Neural progenitor cell (in vitro differentiated cells): ENCODE measurements at regions not wholly inside any gene's neighbourhood (a gene's known extent, or its start where the extent isn't known, plus 50 kb on each side); places are given as distances from the start of the nearest gene placed in this dataset.

ENCODE experiments used
- DNase-seq: peaks from one replicate; pipeline ENCODE4 v3.0.0-alpha.2; 2016; ENCODE audit warnings: low spot score
- H2AFZ ChIP-seq: fragments of 200-600 bp; sonication (generic); replicated peaks from 2 replicates; pipeline ENCODE4 v1.6.1; 2016; ENCODE audit warnings: antibody characterized with exemption
- H3F3A ChIP-seq: fragments of 200-600 bp; sonication (generic); 2 replicates; pipeline ENCODE4 v1.6.1; 2016; ENCODE audit warnings: antibody characterized with exemption, low read depth
- H3K27ac ChIP-seq: fragments of 200-600 bp; sonication (generic); 2 replicates; pipeline ENCODE4 v1.5.1; 2016; ENCODE audit warnings: mild to moderate bottlenecking
- H3K27me3 ChIP-seq: fragments of 200-600 bp; sonication (generic); 2 replicates; pipeline ENCODE4 v1.6.1; 2016; ENCODE audit warnings: mild to moderate bottlenecking, moderate library complexity
- H3K36me3 ChIP-seq: fragments of 200-600 bp; sonication (generic); 2 replicates; pipeline ENCODE4 v1.5.1; 2016
- H3K4me1 ChIP-seq: fragments of 200-600 bp; sonication (generic); 2 replicates; pipeline ENCODE4 v1.6.1; 2016; ENCODE audit warnings: mixed run types
- H3K4me2 ChIP-seq: fragments of 200-600 bp; sonication (generic); 2 replicates; pipeline ENCODE4 v1.6.1; 2016
- H3K4me3 ChIP-seq: fragments of 200-600 bp; sonication (generic); 2 replicates; pipeline ENCODE4 v1.5.1; 2016
- H3K79me2 ChIP-seq: fragments of 200-600 bp; sonication (generic); 2 replicates; pipeline ENCODE4 v1.6.1; 2016; ENCODE audit warnings: low read depth
- H3K9ac ChIP-seq: fragments of 200-600 bp; sonication (generic); 2 replicates; pipeline ENCODE4 v1.6.1; 2016
- H3K9me3 ChIP-seq: fragments of 200-600 bp; sonication (generic); 2 replicates; pipeline ENCODE4 v1.5.1; 2016; ENCODE audit warnings: low read depth
- H4K20me1 ChIP-seq: fragments of 200-600 bp; sonication (generic); 2 replicates; pipeline ENCODE4 v1.6.1; 2016; ENCODE audit warnings: low read depth
- H3K27ac Mint-ChIP-seq: 3 replicates; pipeline ENCODE4 v1.8.0; 2021; ENCODE audit warnings: mixed read lengths
- H3K27me3 Mint-ChIP-seq: 2 replicates; pipeline ENCODE4 v1.8.0; 2022; ENCODE audit warnings: low read depth, mild to moderate bottlenecking, inconsistent platforms, moderate library complexity, mixed read lengths; ENCODE audit not compliant: insufficient read depth
- H3K36me3 Mint-ChIP-seq: 3 replicates; pipeline ENCODE4 v1.8.0; 2021; ENCODE audit warnings: mixed read lengths
- H3K4me1 Mint-ChIP-seq: 3 replicates; pipeline ENCODE4 v1.8.0; 2021; ENCODE audit warnings: mixed read lengths
- H3K4me3 Mint-ChIP-seq: 3 replicates; pipeline ENCODE4 v1.8.0; 2021; ENCODE audit warnings: mild to moderate bottlenecking, moderate library complexity, mixed read lengths
- H3K9me3 Mint-ChIP-seq: 3 replicates; pipeline ENCODE4 v1.8.0; 2020; ENCODE audit warnings: mixed read lengths
- EZH2 ChIP-seq: fragments of 200-600 bp; sonication (generic); IDR thresholded peaks from 2 replicates; pipeline ENCODE4 v1.6.1; 2017; ENCODE audit warnings: antibody characterized with exemption, mild to moderate bottlenecking, moderate library complexity
- EZH2phosphoT487 ChIP-seq: fragments of 200-600 bp; sonication (generic); IDR thresholded peaks from 2 replicates; pipeline ENCODE4 v1.6.1; 2017; ENCODE audit warnings: antibody characterized with exemption
- TF ChIP-seq, protein P1 (sequence below): fragments of 200-600 bp; sonication (generic); IDR thresholded peaks from 2 replicates; pipeline ENCODE4 v1.5.1; 2017; ENCODE audit warnings: antibody characterized with exemption, mild to moderate bottlenecking

DNA sequence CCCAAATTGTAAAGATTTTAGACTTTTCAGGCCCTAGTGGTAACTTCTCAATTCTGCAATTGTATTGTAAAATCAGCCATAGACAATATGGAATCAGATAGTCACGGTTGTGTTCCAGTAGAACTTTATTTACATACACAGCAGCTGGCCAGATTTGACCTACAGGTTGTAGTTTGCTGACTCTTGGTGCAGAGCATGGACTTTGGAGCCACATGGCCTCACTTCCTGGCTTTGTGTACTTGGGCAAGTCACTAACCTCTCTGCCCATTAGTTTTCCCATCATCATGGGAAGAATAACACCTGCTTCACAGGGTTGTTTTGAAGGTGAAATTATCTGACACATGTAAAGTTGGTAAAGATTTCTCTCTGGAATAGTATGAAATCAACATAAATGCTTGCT is 147.6 kb downstream of the TMEM200C start:
- no peaks in the 10 kb centered on the region for H3K9me3 Mint-ChIP-seq
- no peaks in the 10 kb centered on the region for H3K36me3 ChIP-seq
- no peak overlapping the region for H3K4me2 ChIP-seq
- H3K27ac Mint-ChIP-seq, result no peak overlapping the region
- H3K27ac ChIP-seq, result no peak overlapping the region
- TF ChIP-seq, protein P1, sequence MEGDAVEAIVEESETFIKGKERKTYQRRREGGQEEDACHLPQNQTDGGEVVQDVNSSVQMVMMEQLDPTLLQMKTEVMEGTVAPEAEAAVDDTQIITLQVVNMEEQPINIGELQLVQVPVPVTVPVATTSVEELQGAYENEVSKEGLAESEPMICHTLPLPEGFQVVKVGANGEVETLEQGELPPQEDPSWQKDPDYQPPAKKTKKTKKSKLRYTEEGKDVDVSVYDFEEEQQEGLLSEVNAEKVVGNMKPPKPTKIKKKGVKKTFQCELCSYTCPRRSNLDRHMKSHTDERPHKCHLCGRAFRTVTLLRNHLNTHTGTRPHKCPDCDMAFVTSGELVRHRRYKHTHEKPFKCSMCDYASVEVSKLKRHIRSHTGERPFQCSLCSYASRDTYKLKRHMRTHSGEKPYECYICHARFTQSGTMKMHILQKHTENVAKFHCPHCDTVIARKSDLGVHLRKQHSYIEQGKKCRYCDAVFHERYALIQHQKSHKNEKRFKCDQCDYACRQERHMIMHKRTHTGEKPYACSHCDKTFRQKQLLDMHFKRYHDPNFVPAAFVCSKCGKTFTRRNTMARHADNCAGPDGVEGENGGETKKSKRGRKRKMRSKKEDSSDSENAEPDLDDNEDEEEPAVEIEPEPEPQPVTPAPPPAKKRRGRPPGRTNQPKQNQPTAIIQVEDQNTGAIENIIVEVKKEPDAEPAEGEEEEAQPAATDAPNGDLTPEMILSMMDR, result no peak
- TF ChIP-seq EZH2, result no peak
- TF ChIP-seq EZH2phosphoT487, result no peak
- peaks cover 7% of the 10 kb centered on the region for H3K4me1 Mint-ChIP-seq
- H3K4me1 ChIP-seq, result no peaks in the 10 kb centered on the region
- no peak overlapping the region for H3K9ac ChIP-seq
- H2AFZ ChIP-seq, result no peak overlapping the region
- no peaks in the 10 kb centered on the region for H4K20me1 ChIP-seq
- no peak overlapping the region for H3K4me3 ChIP-seq
- H3K27me3 ChIP-seq, result no peaks in the 10 kb centered on the region
- H3K36me3 Mint-ChIP-seq, result no peaks in the 10 kb centered on the region
- no peaks in the 10 kb centered on the region for H3K9me3 ChIP-seq
- H3K79me2 ChIP-seq, result no peaks in the 10 kb centered on the region
- no peaks in the 10 kb centered on the region for H3K27me3 Mint-ChIP-seq
- no peaks in the 10 kb centered on the region for H3F3A ChIP-seq
- H3K4me3 Mint-ChIP-seq, result no peak overlapping the region
- DNase-seq, result no peak

DNA sequence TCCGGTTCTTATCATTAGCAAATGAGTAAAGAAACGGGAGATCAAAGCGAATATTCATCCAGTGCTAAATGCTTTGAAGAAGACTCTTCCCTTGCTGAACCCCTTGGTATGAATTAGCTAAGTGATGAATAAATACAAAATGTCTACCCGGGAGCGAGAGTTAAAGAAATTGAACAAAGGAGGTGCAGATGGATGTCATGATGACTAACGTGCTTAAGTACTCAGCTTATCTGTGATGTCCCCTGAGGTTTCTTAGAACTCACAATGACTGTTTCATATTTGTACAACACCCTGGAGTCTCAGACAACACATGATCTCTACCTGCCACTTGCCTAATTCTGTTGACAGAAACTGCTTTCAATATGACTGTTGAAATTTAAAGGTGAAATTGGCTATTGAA is 148.5 kb downstream of the TMEM200C start:
- Mint-ChIP-seq H3K4me1 (peaks cover 7% of the 10 kb centered on the region), H3K9me3 (no peaks in the 10 kb centered on the region), H3K27ac (no peak overlapping the region), H3K27me3 (no peaks in the 10 kb centered on the region), H3K4me3 (no peak overlapping the region), H3K36me3 (no peaks in the 10 kb centered on the region)
- Histone ChIP-seq H3K9ac (no peak overlapping the region), H3K4me3 (no peak overlapping the region), H3F3A (no peaks in the 10 kb centered on the region), H3K4me1 (no peaks in the 10 kb centered on the region), H3K27me3 (no peaks in the 10 kb centered on the region), H3K27ac (no peak overlapping the region), H2AFZ (no peak overlapping the region), H3K79me2 (no peaks in the 10 kb centered on the region), H3K9me3 (no peaks in the 10 kb centered on the region), H3K36me3 (no peaks in the 10 kb centered on the region), H3K4me2 (no peak overlapping the region), H4K20me1 (no peaks in the 10 kb centered on the region)
- TF ChIP-seq EZH2phosphoT487 (no peak), EZH2 (no peak)
- TF ChIP-seq, protein P1, result no peak
- DNase-seq, result no peak

DNA sequence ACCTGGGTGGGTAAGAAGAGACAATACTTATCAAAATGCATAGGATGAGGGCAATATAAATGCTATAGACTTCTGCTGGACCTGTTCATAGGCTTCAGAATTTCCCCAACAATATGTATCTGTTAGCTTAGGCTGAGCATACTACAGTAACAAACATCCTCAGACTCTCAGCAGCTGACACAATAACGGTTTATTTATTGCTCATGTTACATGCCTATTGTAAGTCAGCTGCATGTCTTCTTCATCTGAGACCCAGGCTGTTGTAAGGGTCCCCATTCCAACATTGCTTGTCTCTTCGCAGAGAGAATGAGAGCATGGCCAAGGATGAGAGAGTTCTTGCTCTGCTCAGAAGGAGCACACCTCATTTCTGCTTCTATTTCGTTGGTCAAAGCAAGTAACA is 150.7 kb downstream of the TMEM200C start:
- Histone ChIP-seq H3K36me3 (no peaks in the 10 kb centered on the region), H3K9me3 (no peaks in the 10 kb centered on the region), H2AFZ (no peak overlapping the region), H3F3A (no peaks in the 10 kb centered on the region), H3K27me3 (no peaks in the 10 kb centered on the region), H4K20me1 (no peaks in the 10 kb centered on the region), H3K27ac (no peak overlapping the region), H3K4me3 (no peak overlapping the region), H3K79me2 (no peaks in the 10 kb centered on the region), H3K9ac (no peak overlapping the region), H3K4me2 (no peak overlapping the region), H3K4me1 (no peaks in the 10 kb centered on the region)
- no peaks in the 10 kb centered on the region for H3K36me3 Mint-ChIP-seq
- H3K27me3 Mint-ChIP-seq, result no peaks in the 10 kb centered on the region
- DNase-seq, result no peak
- H3K9me3 Mint-ChIP-seq, result no peaks in the 10 kb centered on the region
- no peak overlapping the region for H3K4me3 Mint-ChIP-seq
- H3K27ac Mint-ChIP-seq, result no peak overlapping the region
- TF ChIP-seq EZH2phosphoT487 (no peak), EZH2 (no peak)
- TF ChIP-seq, protein P1, result no peak
- peaks cover 7% of the 10 kb centered on the region for H3K4me1 Mint-ChIP-seq

DNA sequence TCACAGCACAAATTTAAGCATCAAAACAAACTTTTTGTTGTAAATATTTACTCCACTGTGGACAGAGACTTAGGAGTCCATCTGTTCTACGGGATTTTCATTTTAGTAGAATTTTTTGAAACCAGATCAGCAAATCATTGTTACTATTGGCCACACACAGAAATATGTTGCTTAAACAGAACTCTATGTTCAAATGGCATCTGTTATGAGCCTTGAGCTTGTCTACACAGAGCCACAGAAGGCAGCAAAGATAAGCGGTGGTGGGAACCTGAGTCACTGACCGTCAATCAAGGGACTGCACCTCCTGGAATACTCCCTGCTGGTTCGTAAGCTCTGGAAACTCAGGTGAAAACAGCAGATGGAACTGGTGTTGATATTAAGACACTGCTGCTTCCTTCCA is 156.8 kb downstream of the TMEM200C start:
- H3K4me2 ChIP-seq, result no peak overlapping the region
- Mint-ChIP-seq H3K36me3 (no peaks in the 10 kb centered on the region), H3K27me3 (no peaks in the 10 kb centered on the region), H3K4me1 (no peaks in the 10 kb centered on the region), H3K4me3 (no peak overlapping the region), H3K27ac (no peak overlapping the region), H3K9me3 (no peaks in the 10 kb centered on the region)
- no peaks in the 10 kb centered on the region for H3K4me1 ChIP-seq
- H3K79me2 ChIP-seq, result no peaks in the 10 kb centered on the region
- no peak for DNase-seq
- H3K27me3 ChIP-seq, result no peaks in the 10 kb centered on the region
- no peak overlapping the region for H3K27ac ChIP-seq
- H3K9me3 ChIP-seq, result no peaks in the 10 kb centered on the region
- H2AFZ ChIP-seq, result no peak overlapping the region
- no peaks in the 10 kb centered on the region for H3K36me3 ChIP-seq
- no peak overlapping the region for H3K9ac ChIP-seq
- no peak for TF ChIP-seq EZH2
- TF ChIP-seq, protein P1, result no peak
- no peak for TF ChIP-seq EZH2phosphoT487
- H3K4me3 ChIP-seq, result no peak overlapping the region
- H4K20me1 ChIP-seq, result no peaks in the 10 kb centered on the region
- no peaks in the 10 kb centered on the region for H3F3A ChIP-seq
